HFFc6 (cell line): ENCODE measurements at regions not wholly inside any gene's neighbourhood (a gene's known extent, or its start where the extent isn't known, plus 50 kb on each side); places are given as distances from the start of the nearest gene placed in this dataset.
A peak's percentile ranks its signal among the peaks of the same experiment; 100 is the strongest.

ENCODE experiments used
- DNase-seq: peaks from one replicate; pipeline ENCODE4 v3.0.0-alpha.2; 2018
- H3K27ac Mint-ChIP-seq: 2 replicates; pipeline ENCODE4 v1.8.0; 2020; ENCODE audit warnings: mild to moderate bottlenecking, mixed read lengths
- H3K27me3 Mint-ChIP-seq: 2 replicates; pipeline ENCODE4 v1.8.0; 2021; ENCODE audit warnings: mild to moderate bottlenecking, moderate library complexity, mixed read lengths; ENCODE audit not compliant: insufficient read depth
- H3K36me3 Mint-ChIP-seq: 2 replicates; pipeline ENCODE4 v1.8.0; 2021; ENCODE audit warnings: low read depth, mixed read lengths
- H3K4me1 Mint-ChIP-seq: 2 replicates; pipeline ENCODE4 v1.8.0; 2020; ENCODE audit warnings: low read depth, mixed read lengths
- H3K4me3 Mint-ChIP-seq: 2 replicates; pipeline ENCODE4 v1.8.0; 2020; ENCODE audit warnings: mild to moderate bottlenecking, moderate library complexity, mixed read lengths
- H3K9me3 Mint-ChIP-seq: 2 replicates; pipeline ENCODE4 v1.8.0; 2020; ENCODE audit warnings: mild to moderate bottlenecking, mixed read lengths
- TF ChIP-seq, protein P1 (sequence below): fragments of 200-600 bp; sonication (generic); IDR thresholded peaks from 2 replicates; pipeline ENCODE4 v1.5.0; 2021; ENCODE audit warnings: antibody characterized with exemption, mild to moderate bottlenecking

DNA sequence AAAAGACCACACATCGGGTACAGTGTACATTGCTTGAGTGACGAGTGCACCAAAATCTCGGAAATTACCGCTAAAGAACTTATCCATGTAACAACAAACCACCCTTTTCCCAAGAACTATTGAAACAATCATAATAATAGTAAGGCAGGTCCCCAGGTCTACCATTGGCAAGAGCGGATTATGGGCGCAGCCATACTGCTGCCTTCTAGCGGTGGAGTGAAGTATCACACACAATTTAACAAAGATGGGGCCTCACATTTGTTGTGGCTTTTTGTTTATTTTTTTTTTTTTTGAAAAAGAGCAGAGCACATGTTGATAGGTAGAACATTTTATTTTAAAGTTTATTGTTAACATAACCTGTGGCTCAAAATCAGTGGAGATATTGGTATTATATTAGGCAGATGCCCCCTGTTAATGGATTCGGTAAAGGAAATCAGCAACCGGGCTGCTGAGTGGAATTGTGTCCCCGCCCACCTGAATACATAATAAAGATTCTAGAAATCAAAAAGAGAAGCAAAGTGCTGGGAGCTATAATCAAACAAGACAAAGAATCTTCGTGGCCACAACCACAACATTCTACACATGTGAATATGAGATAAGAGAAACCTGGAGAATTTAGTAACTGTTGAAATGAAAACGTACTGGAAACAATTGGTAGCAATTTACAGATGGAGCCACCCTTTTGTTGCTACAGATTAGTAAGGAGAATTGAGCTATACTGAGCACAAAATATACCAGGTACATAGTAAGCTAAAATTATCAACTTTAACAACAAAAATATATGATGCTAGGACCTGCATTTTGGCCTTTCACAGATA, 94.2 kb upstream of the EXOC2 start:
- Mint-ChIP-seq H3K4me3 (no peak overlapping the region), H3K9me3 (peaks cover 10% of the 10 kb centered on the region; the same call in 1 of the 2 replicates), H3K36me3 (no peaks in the 10 kb centered on the region), H3K27me3 (peaks cover 3% of the 10 kb centered on the region), H3K27ac (no peak overlapping the region), H3K4me1 (no peaks in the 10 kb centered on the region)
- TF ChIP-seq, protein P1, sequence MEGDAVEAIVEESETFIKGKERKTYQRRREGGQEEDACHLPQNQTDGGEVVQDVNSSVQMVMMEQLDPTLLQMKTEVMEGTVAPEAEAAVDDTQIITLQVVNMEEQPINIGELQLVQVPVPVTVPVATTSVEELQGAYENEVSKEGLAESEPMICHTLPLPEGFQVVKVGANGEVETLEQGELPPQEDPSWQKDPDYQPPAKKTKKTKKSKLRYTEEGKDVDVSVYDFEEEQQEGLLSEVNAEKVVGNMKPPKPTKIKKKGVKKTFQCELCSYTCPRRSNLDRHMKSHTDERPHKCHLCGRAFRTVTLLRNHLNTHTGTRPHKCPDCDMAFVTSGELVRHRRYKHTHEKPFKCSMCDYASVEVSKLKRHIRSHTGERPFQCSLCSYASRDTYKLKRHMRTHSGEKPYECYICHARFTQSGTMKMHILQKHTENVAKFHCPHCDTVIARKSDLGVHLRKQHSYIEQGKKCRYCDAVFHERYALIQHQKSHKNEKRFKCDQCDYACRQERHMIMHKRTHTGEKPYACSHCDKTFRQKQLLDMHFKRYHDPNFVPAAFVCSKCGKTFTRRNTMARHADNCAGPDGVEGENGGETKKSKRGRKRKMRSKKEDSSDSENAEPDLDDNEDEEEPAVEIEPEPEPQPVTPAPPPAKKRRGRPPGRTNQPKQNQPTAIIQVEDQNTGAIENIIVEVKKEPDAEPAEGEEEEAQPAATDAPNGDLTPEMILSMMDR, result peak; percentile 80
- DNase-seq, result no peak

DNA sequence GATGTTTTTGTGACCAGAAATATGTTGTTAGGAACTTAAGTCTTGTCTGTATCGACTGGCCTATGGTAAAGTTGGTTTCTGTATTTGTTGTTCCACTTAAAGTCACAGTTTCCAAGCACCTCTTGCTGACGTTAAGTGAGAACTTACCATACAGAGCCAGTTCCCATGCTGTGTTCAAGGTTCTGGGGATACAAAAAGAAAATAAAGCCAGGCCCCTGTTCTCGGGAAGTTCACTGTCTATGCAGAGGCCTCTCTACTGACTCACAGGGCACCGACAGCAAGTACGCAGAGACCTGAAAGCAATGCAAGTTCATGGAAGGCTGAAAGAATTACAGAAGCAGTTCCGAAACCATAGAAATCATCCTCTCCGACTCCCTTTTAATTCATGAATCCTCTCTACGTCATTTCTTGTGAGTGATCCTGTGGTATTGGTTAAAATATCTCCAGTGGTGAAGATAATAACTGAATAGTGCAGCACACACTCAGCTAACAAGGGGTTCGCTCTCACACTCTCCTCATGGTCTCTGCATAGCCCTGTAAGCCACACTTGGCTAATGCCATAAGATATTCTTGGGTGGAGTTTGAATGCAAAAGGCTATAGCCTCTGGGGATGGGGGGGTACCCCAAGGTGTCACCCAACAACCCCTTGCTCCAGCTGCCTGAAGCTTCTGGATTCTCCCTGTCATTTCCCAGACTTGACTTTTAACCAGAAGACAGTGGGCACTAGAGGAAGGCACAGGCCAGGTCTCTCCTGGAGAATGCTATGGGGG, 91.2 kb upstream of the EXOC2 start:
- Mint-ChIP-seq H3K9me3 (no peaks in the 10 kb centered on the region), H3K4me1 (no peaks in the 10 kb centered on the region), H3K36me3 (no peaks in the 10 kb centered on the region), H3K4me3 (no peak overlapping the region), H3K27me3 (peaks cover 6% of the 10 kb centered on the region), H3K27ac (no peak overlapping the region)
- no peak for DNase-seq
- TF ChIP-seq, protein P1, result no peak

DNA sequence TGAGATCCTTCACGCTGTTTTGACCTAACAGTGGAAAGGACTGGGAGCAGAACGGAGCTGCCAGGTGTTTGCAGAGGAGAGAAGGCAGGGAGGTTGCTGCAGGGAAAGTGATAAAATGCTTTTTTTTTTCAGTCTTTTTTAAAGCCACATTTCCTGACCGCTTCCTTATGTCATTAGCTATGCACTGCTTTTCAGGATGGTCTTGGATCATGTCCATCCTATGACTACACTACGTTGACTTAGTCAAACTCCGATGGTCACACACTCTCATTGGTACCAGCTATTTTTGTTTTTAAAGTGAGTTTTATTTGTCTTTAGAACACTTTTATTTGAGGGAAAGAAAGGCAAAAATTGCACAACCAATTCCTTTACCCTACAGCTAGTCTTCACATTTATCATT, 89.2 kb upstream of the EXOC2 start:
- no peak for DNase-seq
- no peaks in the 10 kb centered on the region for H3K36me3 Mint-ChIP-seq

DNA sequence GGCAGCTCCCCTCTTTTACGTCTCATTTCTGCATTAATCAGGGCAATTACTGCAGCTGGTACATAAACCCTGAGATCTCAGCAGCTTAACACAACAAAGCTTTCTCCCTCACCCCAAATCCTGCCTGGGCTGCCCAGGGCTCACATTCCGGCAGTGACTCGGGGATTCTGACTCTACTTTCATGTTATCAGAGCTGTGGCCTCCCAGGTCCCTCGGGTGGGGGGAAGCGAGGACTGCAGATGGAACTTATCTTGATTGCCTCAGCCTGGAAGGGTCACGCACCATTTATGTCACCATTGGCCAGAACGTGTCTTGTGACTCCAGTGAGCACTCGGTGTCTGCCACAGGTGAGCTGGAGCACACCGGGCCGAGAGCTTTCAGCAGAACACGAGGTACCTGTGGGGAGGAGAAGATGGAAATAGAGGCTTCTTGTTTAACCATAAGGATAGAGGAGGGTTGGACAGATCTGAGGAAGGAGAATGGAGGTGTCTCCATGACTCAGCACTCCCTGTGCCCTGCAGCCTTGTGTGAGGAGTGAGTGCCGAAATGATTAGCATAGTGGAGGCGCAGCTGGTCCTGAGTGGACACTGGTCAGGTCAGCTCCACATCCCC, 88.5 kb upstream of the EXOC2 start:
- H3K9me3 Mint-ChIP-seq, result no peaks in the 10 kb centered on the region
- peaks cover 12% of the 10 kb centered on the region for H3K27me3 Mint-ChIP-seq
- H3K27ac Mint-ChIP-seq, result no peak overlapping the region
- H3K4me1 Mint-ChIP-seq, result no peaks in the 10 kb centered on the region
- no peaks in the 10 kb centered on the region for H3K36me3 Mint-ChIP-seq
- H3K4me3 Mint-ChIP-seq, result no peak overlapping the region
- no peak for DNase-seq
- TF ChIP-seq, protein P1, result no peak

More for the DNA sequence above, 89.2 kb upstream of the EXOC2 start:
- Mint-ChIP-seq H3K4me1 (no peaks in the 10 kb centered on the region), H3K4me3 (no peak overlapping the region), H3K9me3 (no peaks in the 10 kb centered on the region), H3K27ac (no peak overlapping the region), H3K27me3 (peaks cover 11% of the 10 kb centered on the region)
- TF ChIP-seq, protein P1, result no peak

DNA sequence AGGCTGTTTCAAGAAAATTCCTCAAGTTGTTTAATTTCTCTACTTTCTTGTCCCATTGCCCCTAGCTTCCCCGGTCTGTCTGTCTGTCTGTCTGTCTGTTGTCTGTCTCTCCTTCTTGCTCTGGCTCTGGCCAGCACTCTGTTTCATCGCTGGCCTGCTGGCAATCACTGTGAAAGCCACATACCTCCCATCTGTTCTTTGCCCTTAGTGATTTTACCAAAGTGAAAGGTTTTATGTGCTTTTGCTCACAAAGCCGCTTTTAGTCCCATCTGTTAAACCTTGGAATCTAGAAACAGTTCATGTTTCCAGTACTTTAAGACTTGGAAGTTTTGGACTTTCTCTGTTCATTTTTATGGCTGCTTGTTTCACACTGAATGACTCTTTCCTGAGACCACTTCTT, 87.8 kb upstream of the EXOC2 start:
- Mint-ChIP-seq H3K36me3 (no peaks in the 10 kb centered on the region), H3K4me1 (no peaks in the 10 kb centered on the region), H3K4me3 (no peak overlapping the region), H3K27ac (no peak overlapping the region), H3K27me3 (peaks cover 13% of the 10 kb centered on the region), H3K9me3 (no peaks in the 10 kb centered on the region)
- TF ChIP-seq, protein P1, result no peak
- DNase-seq, result no peak
